Gastroesophageal sphincter (tissue), 4 donors: ENCODE measurements at regions not wholly inside any gene's neighbourhood (a gene's known extent, or its start where the extent isn't known, plus 50 kb on each side); places are given as distances from the start of the nearest gene placed in this dataset.
"Not testable (repeated sequence)": the region's sequence is repeated elsewhere in the genome, so short reads cannot be mapped to it uniquely, and the experiment has no call there.

ENCODE experiments used
- ATAC-seq: fragments of 150-250 bp; one replicate; pipeline ENCODE4 v1.9.1; 2016; ENCODE audit warnings: mild to moderate bottlenecking, moderate library complexity
- H3K27ac ChIP-seq, 4 donors: fragments of 200-600 bp; sonication (generic) in 3 of 4; 1 replicate in 3 of 4; 2 replicates in 1 of 4; pipeline ENCODE4 v1.5.1; 2016 to 2019
- H3K27me3 ChIP-seq: fragments of 200-600 bp; sonication (generic); one replicate; pipeline ENCODE4 v1.5.1; 2019
- H3K36me3 ChIP-seq, 2 donors: fragments of 200-600 bp; sonication (generic); one replicate each; pipeline ENCODE4 v1.5.1; 2019; ENCODE audit warnings: control low read depth in 1 of 2
- H3K4me1 ChIP-seq, 3 donors: fragments of 200-600 bp; sonication (generic); 1 replicate in 2 of 3; 2 replicates in 1 of 3; pipeline ENCODE4 v1.5.1; 2016 to 2019; ENCODE audit warnings: control low read depth in 2 of 3
- H3K4me3 ChIP-seq, 2 donors: fragments of 200-600 bp; sonication (generic); one replicate each; pipeline ENCODE4 v1.5.1; 2019; ENCODE audit warnings: mild to moderate bottlenecking in 1 of 2, moderate library complexity in 1 of 2
- H3K9me3 ChIP-seq, 3 donors: fragments of 200-600 bp; sonication (generic); one replicate each; pipeline ENCODE4 v1.5.1; 2017 to 2019; ENCODE audit warnings: control low read depth in 2 of 3
- whole genome bisulfite sequencing, 2 donors: methylation state at CpG; one replicate each; pipeline ENCODE4 v1.1.5; 2018; ENCODE audit warnings: low coverage in 1 of 2; 5-methylcytosine and 5-hydroxymethylcytosine counted together

DNA sequence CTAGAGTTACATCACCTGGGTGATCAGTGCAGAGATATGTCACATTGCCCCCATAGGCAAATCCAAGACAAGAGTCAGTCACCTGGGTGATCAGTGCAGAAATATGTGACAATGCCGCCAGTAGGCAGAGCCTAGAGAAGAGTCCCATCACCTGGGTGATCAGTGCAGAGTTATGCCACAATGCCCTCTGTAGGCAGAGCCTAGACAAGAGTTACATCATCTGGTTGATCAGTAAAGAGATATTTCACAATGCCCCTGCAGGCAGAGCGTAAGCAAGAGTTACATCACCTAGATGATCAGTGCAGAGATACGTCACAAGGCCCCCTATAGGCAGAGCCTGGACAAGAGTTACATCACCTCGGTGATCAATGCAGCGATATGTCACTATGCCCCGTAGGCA is 63.3 kb upstream of the FRG2B start:
- not testable (repeated sequence) for H3K36me3 ChIP-seq, ATAC-seq, H3K4me3 ChIP-seq, H3K27me3 ChIP-seq, H3K27ac ChIP-seq, H3K4me1 ChIP-seq, H3K9me3 ChIP-seq
- WGBS, 2 donors = 30 to 31% methylated on average over 6 of the region's 6 CpGs

DNA sequence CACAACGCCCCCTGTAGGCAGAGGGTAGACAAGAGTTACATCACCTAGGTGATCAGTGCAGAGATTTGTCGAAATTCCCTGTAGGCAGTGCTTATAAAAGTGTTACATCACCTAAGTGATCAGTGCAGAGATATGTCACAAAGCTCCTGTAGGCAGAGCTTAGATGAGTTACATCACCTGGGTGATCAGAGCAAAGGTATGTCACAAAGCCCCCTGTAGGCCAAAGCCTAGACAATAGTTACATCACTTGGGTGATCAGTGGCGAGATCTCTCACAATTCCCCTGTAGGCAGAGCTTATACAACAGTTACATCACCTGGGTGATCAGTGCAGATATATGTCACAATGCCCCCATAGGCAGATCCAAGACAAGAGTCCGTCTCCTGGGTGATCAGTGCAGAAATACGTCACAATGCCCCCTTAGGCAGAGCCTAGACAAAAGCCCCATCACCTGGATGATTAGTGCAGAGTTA is 61.9 kb upstream of the FRG2B start:
- H3K36me3 ChIP-seq, H3K4me3 ChIP-seq, H3K9me3 ChIP-seq, H3K4me1 ChIP-seq, H3K27me3 ChIP-seq, H3K27ac ChIP-seq: not testable (repeated sequence)
- 0% methylated on average over 1 of the region's 5 CpGs for WGBS, 2 donors
- peak; percentile 62 for ATAC-seq

DNA sequence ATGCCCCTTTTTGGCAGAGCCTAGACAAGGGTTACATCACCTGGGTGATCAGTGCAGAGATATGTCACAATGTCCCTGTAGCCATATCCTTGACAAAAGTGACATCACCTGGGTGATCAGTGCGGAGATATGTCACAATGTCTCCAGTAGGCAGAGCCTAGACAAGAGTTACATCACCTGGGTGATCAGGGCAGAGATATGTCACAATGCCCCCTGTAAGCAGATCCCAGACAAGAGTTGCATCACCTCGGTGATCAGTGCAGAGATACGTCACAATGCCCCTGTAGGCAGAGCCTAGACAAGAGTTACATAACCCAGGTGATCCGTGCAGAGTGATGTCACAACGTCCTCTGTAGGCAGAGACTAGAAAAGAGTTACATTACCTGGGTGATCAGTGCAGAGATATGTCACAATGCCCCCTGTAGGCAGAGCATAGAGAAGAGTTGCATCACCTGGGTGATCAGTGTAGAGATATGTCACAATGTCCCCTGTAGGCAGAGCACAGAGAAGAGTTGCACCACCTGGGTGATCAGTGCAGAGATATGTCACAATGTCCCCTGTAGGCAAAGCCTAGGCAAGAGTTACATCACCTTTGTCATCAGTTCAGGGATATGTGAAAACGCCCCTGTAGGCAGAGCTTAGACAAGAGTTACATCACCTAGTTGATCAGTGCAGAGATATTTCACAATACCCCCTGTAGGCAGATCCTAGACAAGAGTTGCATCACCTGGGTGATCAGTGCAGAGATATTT is 61.3 kb upstream of the FRG2B start:
- peak; percentile 81 for ATAC-seq
- not testable (repeated sequence) for H3K36me3 ChIP-seq, H3K27me3 ChIP-seq, H3K27ac ChIP-seq, H3K4me3 ChIP-seq, H3K4me1 ChIP-seq, H3K9me3 ChIP-seq
- 41 to 43% methylated on average over 6 of the region's 6 CpGs for WGBS, 2 donors

DNA sequence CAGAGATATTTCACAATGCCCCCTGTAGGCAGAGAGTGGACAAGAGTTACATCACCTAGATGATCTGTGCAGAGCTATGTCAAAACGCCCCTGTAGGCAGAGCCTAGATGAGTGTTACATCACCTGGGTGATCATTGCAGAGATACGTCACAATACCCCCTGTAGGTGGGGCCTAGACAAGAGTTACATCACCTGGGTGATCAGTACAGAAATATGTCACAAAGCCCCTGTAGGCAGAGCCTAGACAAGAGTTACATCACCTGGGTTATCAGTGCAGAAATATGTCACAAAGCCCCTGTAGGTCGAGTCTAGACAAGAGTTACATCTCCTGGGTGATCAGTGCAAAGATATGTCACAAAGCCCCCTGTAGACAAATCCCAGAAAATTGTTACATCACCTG is 60.4 kb upstream of the FRG2B start:
- H3K9me3 ChIP-seq, H3K4me1 ChIP-seq, H3K36me3 ChIP-seq, H3K27me3 ChIP-seq, H3K4me3 ChIP-seq, H3K27ac ChIP-seq: not testable (repeated sequence)
- ATAC-seq = peak; percentile 53
- WGBS, 2 donors = no CpG with 5 or more reads among the region's 3 CpGs
